Keratinocyte (primary cell): ENCODE measurements at regions not wholly inside any gene's neighbourhood (a gene's known extent, or its start where the extent isn't known, plus 50 kb on each side); places are given as distances from the start of the nearest gene placed in this dataset.

Experiments used
- CTCF ChIP-seq, 3 experiments: IDR thresholded peaks in 1 of 3; conservative IDR thresholded peaks in 1 of 3; optimal IDR thresholded peaks in 1 of 3; 2 replicates in 2 of 3; 3 replicates in 1 of 3; pipeline versions ENCODE3 to v1.5.1; 2011; ENCODE audit warnings: low read length in 3 of 3, mild to moderate bottlenecking in 3 of 3, moderate library complexity in 2 of 3, control low read depth in 1 of 3, inconsistent platforms in 1 of 3; ENCODE audit not compliant: insufficient read depth in 2 of 3; ENCODE audit errors: extremely low read depth in 1 of 3
- EZH2 ChIP-seq: IDR thresholded peaks from one replicate; pipeline ENCODE4 v1.6.1; 2012; ENCODE audit warnings: inconsistent platforms, mild to moderate bottlenecking, low read length, moderate library complexity

- TF ChIP-seq CTCF (optimal IDR thresholded peaks at IDR 0.05 in 1 of 3, IDR thresholded peaks at IDR 0.05 in 1 of 3, conservative IDR thresholded peaks at IDR 0.05 in 1 of 3; ENCODE audit: extremely low read depth in 1 of 3, insufficient read depth in 2 of 3, low read length in 3 of 3) (no peak), EZH2 (no peak)
Measured at GRCh38 chr6:148105695-148106094, 236.9 kb upstream of the SASH1 start.
